Ectodermal cell (in vitro differentiated cells): ENCODE measurements at regions not wholly inside any gene's neighbourhood (a gene's known extent, or its start where the extent isn't known, plus 50 kb on each side); places are given as distances from the start of the nearest gene placed in this dataset.

ENCODE experiments used
- H3K27ac ChIP-seq: 2 replicates; pipeline ENCODE4 v1.7.0; 2013; ENCODE audit warnings: mild to moderate bottlenecking, low read depth, low read length; ENCODE audit not compliant: insufficient read depth, poor library complexity, severe bottlenecking
- H3K27me3 ChIP-seq: 2 replicates; pipeline ENCODE4 v1.7.0; 2013; ENCODE audit warnings: mild to moderate bottlenecking, low read length; ENCODE audit not compliant: insufficient read depth, control insufficient read depth, poor library complexity, severe bottlenecking
- H3K36me3 ChIP-seq: one replicate; pipeline ENCODE4 v1.7.0; 2013; ENCODE audit warnings: low read length; ENCODE audit not compliant: control insufficient read depth, insufficient read depth
- H3K4me1 ChIP-seq: one replicate; pipeline ENCODE4 v1.7.0; 2013; ENCODE audit warnings: low read length; ENCODE audit not compliant: control insufficient read depth, insufficient read depth
- H3K4me3 ChIP-seq: 2 replicates; pipeline ENCODE4 v1.7.0; 2013; ENCODE audit warnings: low read depth, low read length, control low read depth; ENCODE audit not compliant: insufficient read depth
- H3K9me3 ChIP-seq: 2 replicates; pipeline ENCODE4 v1.7.0; 2013; ENCODE audit warnings: mild to moderate bottlenecking, low read length, moderate library complexity; ENCODE audit not compliant: control insufficient read depth
- WGBS, 2 experiments: methylation state at CpG; one replicate each; pipeline ENCODE4 v1.1.7; 2013; ENCODE audit warnings: missing lambda C conversion rate in 2 of 2; 5-methylcytosine and 5-hydroxymethylcytosine counted together

DNA sequence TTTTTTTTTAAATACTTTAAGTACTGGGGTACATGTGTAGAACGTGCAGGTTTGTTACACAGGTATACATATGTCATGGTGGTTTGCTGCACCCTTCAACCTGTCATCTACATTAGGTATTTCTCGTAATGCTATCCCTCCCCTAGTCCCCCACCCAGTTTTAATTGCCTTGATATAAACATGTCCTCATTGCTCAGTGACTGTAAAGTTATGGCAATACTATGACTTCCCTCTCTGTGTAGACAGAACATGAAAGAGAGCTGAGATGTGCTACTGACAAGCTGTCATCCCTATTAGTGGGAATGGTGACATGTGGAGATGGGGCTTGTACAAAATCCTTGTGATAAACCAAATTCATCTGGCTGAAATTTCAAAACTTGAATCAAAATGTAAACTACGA is 449.7 kb upstream of the TRIB2 start:
- H3K36me3 ChIP-seq = no peaks in the 10 kb centered on the region
- no peaks in the 10 kb centered on the region for H3K4me1 ChIP-seq
- H3K4me3 ChIP-seq = no peak overlapping the region
- H3K9me3 ChIP-seq = no peaks in the 10 kb centered on the region
- 94 to 99% methylated on average over 2 to 3 of the region's 3 CpGs for WGBS, 2 experiments
- H3K27me3 ChIP-seq = no peaks in the 10 kb centered on the region
- no peak overlapping the region for H3K27ac ChIP-seq

GRCh38 chr2:12269041-12269972 is 447.4 kb upstream of the TRIB2 start:
- WGBS, 2 experiments = 86% methylated on average over 7 of the region's 7 CpGs
- Histone ChIP-seq H3K4me3 (no peak overlapping the region), H3K4me1 (no peaks in the 10 kb centered on the region), H3K9me3 (no peaks in the 10 kb centered on the region), H3K27me3 (no peaks in the 10 kb centered on the region), H3K36me3 (no peaks in the 10 kb centered on the region), H3K27ac (no peak overlapping the region)

- whole genome bisulfite sequencing, 2 experiments = 81 to 94% methylated on average over 3 to 4 of the region's 4 CpGs
- Histone ChIP-seq H3K36me3 (no peaks in the 10 kb centered on the region), H3K9me3 (no peaks in the 10 kb centered on the region), H3K4me1 (no peaks in the 10 kb centered on the region), H3K27me3 (no peaks in the 10 kb centered on the region), H3K4me3 (no peak overlapping the region), H3K27ac (no peak overlapping the region)
Measured at GRCh38 chr2:12270876-12271588, 445.7 kb upstream of the TRIB2 start.

DNA sequence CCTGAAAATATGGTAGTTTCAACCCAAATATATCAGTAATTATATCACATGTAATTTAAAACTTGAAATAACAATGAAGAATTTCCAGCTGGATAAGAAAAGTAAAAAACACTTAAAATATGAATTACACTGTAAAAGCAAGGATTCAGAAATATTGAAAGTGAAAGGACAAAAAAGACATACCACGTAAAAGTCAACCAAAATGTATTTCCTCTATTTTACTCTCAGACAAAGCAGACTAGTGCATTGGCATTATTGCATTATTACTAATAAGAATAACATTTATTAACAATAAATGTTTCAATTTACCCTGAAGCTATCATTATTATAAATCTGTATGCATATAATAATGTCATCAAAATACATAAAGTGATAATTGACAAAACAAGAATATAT is 445.1 kb upstream of the TRIB2 start:
- Histone ChIP-seq H3K36me3 (no peaks in the 10 kb centered on the region), H3K4me3 (no peak overlapping the region)
- 100% methylated on average over 1 of the region's 1 CpG; no CpG with 5 or more reads in 1 of the 2 experiments for WGBS, 2 experiments

DNA sequence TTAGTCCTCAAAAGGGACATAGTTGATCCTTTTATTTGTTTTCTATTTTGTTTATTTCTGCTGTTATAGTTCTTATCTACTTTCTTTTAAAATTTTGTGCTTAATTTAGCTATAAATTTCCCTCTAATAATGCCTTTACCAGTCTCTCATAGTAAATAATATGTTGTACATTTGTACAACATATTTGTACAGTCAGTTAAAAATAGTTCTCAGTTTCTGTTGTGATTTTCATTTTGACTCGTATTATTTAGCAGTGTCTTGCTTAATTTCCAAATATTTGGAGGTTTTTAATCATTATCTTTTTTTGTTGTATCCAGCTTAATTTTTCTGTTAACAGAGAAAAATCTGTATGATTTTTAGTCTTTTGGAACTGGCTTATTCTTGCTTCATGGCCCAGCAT is 443.6 kb upstream of the TRIB2 start:
- Histone ChIP-seq H3K36me3 (no peaks in the 10 kb centered on the region), H3K27ac (no peak overlapping the region), H3K9me3 (no peaks in the 10 kb centered on the region), H3K4me3 (no peak overlapping the region), H3K27me3 (no peaks in the 10 kb centered on the region), H3K4me1 (no peaks in the 10 kb centered on the region)
- 67% methylated on average over 1 of the region's 1 CpG; no CpG with 5 or more reads in 1 of the 2 experiments for WGBS, 2 experiments

More for the DNA sequence above, 445.1 kb upstream of the TRIB2 start:
- H3K4me1 ChIP-seq = no peaks in the 10 kb centered on the region
- H3K9me3 ChIP-seq = no peaks in the 10 kb centered on the region
- no peaks in the 10 kb centered on the region for H3K27me3 ChIP-seq
- no peak overlapping the region for H3K27ac ChIP-seq

DNA sequence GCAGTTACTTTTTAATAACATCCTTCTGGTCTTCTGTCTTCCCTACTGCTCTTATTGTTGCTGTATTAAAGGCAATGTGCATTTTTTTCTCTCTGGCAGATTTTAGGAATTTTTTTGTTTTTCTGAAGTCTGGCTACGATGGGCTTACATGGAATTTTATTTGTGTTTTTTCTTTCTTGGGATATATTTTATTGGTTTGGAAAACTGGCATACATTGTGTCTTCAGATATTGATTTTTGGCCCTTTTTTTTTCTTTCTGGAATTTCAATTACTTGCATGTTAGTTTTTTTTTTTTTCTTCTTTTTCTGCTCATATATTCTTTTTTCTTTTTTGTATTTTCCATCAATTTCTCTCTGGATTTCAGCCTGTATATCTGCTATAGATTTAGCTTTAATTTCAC is 442.1 kb upstream of the TRIB2 start:
- H3K4me3 ChIP-seq = no peak overlapping the region
- H3K27me3 ChIP-seq = no peaks in the 10 kb centered on the region
- no peaks in the 10 kb centered on the region for H3K4me1 ChIP-seq
- WGBS, 2 experiments = 93 to 100% methylated on average over 1 of the region's 1 CpG
- no peaks in the 10 kb centered on the region for H3K9me3 ChIP-seq
- no peak overlapping the region for H3K27ac ChIP-seq
- H3K36me3 ChIP-seq = no peaks in the 10 kb centered on the region

GRCh38 chr2:12277241-12278034 is 439.3 kb upstream of the TRIB2 start:
- H3K27ac ChIP-seq = no peak overlapping the region
- no peak overlapping the region for H3K4me3 ChIP-seq
- H3K36me3 ChIP-seq = no peaks in the 10 kb centered on the region
- 77% methylated on average over 7 of the region's 7 CpGs for whole genome bisulfite sequencing, 2 experiments
- no peaks in the 10 kb centered on the region for H3K9me3 ChIP-seq
- H3K27me3 ChIP-seq = no peaks in the 10 kb centered on the region
- no peaks in the 10 kb centered on the region for H3K4me1 ChIP-seq

GRCh38 chr2:12278217-12278750 is 438.5 kb upstream of the TRIB2 start:
- H3K4me1 ChIP-seq = no peaks in the 10 kb centered on the region
- H3K4me3 ChIP-seq = no peak overlapping the region
- no peaks in the 10 kb centered on the region for H3K9me3 ChIP-seq
- 94 to 100% methylated on average over 3 of the region's 4 CpGs for WGBS, 2 experiments
- no peaks in the 10 kb centered on the region for H3K27me3 ChIP-seq
- no peaks in the 10 kb centered on the region for H3K36me3 ChIP-seq
- no peak overlapping the region for H3K27ac ChIP-seq

- WGBS, 2 experiments = 93 to 94% methylated on average over 2 to 3 of the region's 3 CpGs
- H3K27me3 ChIP-seq = no peaks in the 10 kb centered on the region
- H3K9me3 ChIP-seq = no peaks in the 10 kb centered on the region
- H3K4me1 ChIP-seq = no peaks in the 10 kb centered on the region
- H3K36me3 ChIP-seq = no peaks in the 10 kb centered on the region
- H3K27ac ChIP-seq = no peak overlapping the region
- no peak overlapping the region for H3K4me3 ChIP-seq
Measured at GRCh38 chr2:12282780-12283695, 433.7 kb upstream of the TRIB2 start.
